OCI-LY1 (cell line): ENCODE measurements at regions not wholly inside any gene's neighbourhood (a gene's known extent, or its start where the extent isn't known, plus 50 kb on each side); places are given as distances from the start of the nearest gene placed in this dataset.

ENCODE experiments used
- H2AFZ ChIP-seq: fragments of 200-600 bp; sonication (generic), shearing (Covaris generic); 2 replicates; pipeline ENCODE4 v1.6.0; 2014; ENCODE audit warnings: antibody characterized with exemption, mild to moderate bottlenecking, low read length
- H3F3A ChIP-seq: fragments of 200-600 bp; sonication (generic), shearing (Covaris generic); 2 replicates; pipeline ENCODE4 v1.6.0; 2014; ENCODE audit warnings: mild to moderate bottlenecking, antibody characterized with exemption, low read length, moderate library complexity; ENCODE audit not compliant: insufficient read depth
- H3K27ac ChIP-seq: fragments of 200-600 bp; sonication (generic); 2 replicates; pipeline ENCODE4 v1.5.1; 2014; ENCODE audit warnings: low read length, mixed run types, mild to moderate bottlenecking, low read depth; ENCODE audit not compliant: poor library complexity, severe bottlenecking
- H3K27me3 ChIP-seq: fragments of 200-600 bp; sonication (generic); 2 replicates; pipeline ENCODE4 v1.6.0; 2014; ENCODE audit warnings: antibody characterized with exemption, mild to moderate bottlenecking, low read length, moderate library complexity; ENCODE audit not compliant: insufficient read depth
- H3K36me3 ChIP-seq: fragments of 200-600 bp; sonication (generic); 2 replicates; pipeline ENCODE4 v1.6.1; 2014; ENCODE audit warnings: mild to moderate bottlenecking, antibody characterized with exemption, low read length, moderate library complexity, mixed read lengths; ENCODE audit not compliant: insufficient read depth
- H3K4me1 ChIP-seq: fragments of 200-600 bp; sonication (generic); 2 replicates; pipeline ENCODE4 v1.5.1; 2014; ENCODE audit warnings: mild to moderate bottlenecking, low read length, moderate library complexity; ENCODE audit not compliant: insufficient read depth, severe bottlenecking
- H3K4me2 ChIP-seq: fragments of 200-600 bp; sonication (generic), shearing (Covaris generic); 2 replicates; pipeline ENCODE4 v1.6.1; 2014; ENCODE audit warnings: low read length
- H3K4me3 ChIP-seq: fragments of 200-600 bp; sonication (generic); 2 replicates; pipeline ENCODE4 v1.5.1; 2014; ENCODE audit warnings: low read length, low read depth, mild to moderate bottlenecking, mixed read lengths; ENCODE audit not compliant: poor library complexity, severe bottlenecking
- H3K79me2 ChIP-seq: fragments of 200-600 bp; shearing (Covaris generic); 2 replicates; pipeline ENCODE4 v1.6.1; 2016; ENCODE audit warnings: mixed run types, low read length, mixed read lengths; ENCODE audit not compliant: insufficient read depth
- H3K9ac ChIP-seq: fragments of 200-600 bp; sonication (generic), shearing (Covaris generic); 2 replicates; pipeline ENCODE4 v1.6.1; 2014; ENCODE audit warnings: mild to moderate bottlenecking, low read length, mixed read lengths
- H3K9me2 ChIP-seq: fragments of 200-600 bp; sonication (generic), shearing (Covaris generic); 2 replicates; pipeline ENCODE4 v1.6.1; 2014; ENCODE audit warnings: low read depth, mild to moderate bottlenecking, low read length, mixed read lengths
- H3K9me3 ChIP-seq: fragments of 200-600 bp; shearing (Covaris generic); 2 replicates; pipeline ENCODE4 v1.6.1; 2014; ENCODE audit warnings: low read length, mixed read lengths
- H4K20me1 ChIP-seq: fragments of 200-600 bp; sonication (generic), shearing (Covaris generic); 2 replicates; pipeline ENCODE4 v1.6.0; 2016; ENCODE audit warnings: mild to moderate bottlenecking, low read length; ENCODE audit not compliant: insufficient read depth
- EZH2 ChIP-seq: fragments of 200-600 bp; sonication (generic), shearing (Covaris generic); IDR thresholded peaks from 2 replicates; pipeline ENCODE4 v1.8.0; 2017; ENCODE audit warnings: borderline replicate concordance, mixed run types, mild to moderate bottlenecking, antibody characterized with exemption, low read length, moderate library complexity, mixed read lengths
- TF ChIP-seq, protein P1 (sequence below): fragments of 200-600 bp; sonication (generic), shearing (Covaris generic); IDR thresholded peaks from 2 replicates; pipeline ENCODE4 v1.5.1; 2017; ENCODE audit warnings: mild to moderate bottlenecking, antibody characterized with exemption, low read length, moderate library complexity, mixed read lengths

DNA sequence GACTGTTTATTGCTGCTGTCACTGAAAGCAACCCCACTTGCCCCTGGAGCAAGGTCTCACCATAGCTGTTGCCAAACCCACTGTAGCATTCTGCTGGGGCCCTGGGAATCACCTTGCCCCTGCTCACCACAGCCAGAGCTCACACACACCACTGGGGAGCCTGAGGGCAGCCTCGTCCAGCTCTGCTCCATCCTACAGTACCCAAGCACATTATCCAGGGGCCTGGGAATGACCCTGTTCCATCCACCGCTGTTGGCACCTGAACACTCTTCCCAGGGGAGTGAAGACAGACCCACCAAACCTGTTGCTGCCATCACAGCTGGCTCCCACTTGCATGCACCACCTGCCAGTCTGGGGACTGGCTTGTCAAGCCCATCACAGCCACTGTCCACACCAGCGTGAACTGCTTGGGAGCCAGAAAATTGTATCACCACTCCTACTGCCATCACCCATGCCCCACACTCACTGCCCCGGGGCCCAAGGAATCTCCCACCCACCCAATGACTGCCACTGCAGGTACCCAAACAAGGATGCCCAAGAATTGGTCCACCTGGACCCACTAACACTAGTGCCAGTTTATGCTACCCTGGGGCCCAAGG is 811.3 kb downstream of the KLHL13 start:
- no peak overlapping the region for H3K27ac ChIP-seq
- no peaks in the 10 kb centered on the region for H3K4me1 ChIP-seq
- H3K36me3 ChIP-seq: no peaks in the 10 kb centered on the region
- no peak overlapping the region for H3K9ac ChIP-seq
- no peak overlapping the region for H2AFZ ChIP-seq
- H3F3A ChIP-seq: no peaks in the 10 kb centered on the region
- no peak for TF ChIP-seq EZH2
- no peaks in the 10 kb centered on the region for H3K9me2 ChIP-seq
- no peaks in the 10 kb centered on the region for H3K9me3 ChIP-seq
- H4K20me1 ChIP-seq: no peaks in the 10 kb centered on the region
- no peak overlapping the region for H3K4me3 ChIP-seq
- no peaks in the 10 kb centered on the region for H3K27me3 ChIP-seq
- no peak overlapping the region for H3K4me2 ChIP-seq
- H3K79me2 ChIP-seq: no peaks in the 10 kb centered on the region

DNA sequence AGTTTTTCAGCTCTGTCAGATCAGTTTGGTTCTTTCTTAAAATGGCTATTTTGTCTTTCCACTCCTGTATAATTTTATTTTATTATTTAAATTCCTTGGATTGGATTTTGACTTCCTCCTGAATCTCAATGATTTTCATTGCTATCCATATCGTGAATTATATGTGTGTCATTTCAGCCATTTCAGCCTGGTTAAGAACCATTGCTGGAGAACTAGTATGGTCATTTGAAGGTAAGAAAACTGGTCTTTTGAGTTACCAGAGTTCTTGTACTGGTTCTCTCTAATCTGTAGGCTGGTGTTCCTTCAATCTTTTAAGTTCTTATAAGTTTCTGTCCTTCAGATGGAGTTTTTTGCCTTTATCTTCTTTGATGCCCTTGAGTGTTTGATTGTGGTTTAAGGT is 815.5 kb downstream of the KLHL13 start:
- H3K36me3 ChIP-seq: no peaks in the 10 kb centered on the region
- no peak overlapping the region for H2AFZ ChIP-seq
- no peaks in the 10 kb centered on the region for H3K9me3 ChIP-seq
- no peaks in the 10 kb centered on the region for H3K27me3 ChIP-seq
- H3K4me2 ChIP-seq: no peak overlapping the region
- no peak for TF ChIP-seq EZH2
- no peak overlapping the region for H3K9ac ChIP-seq
- no peak overlapping the region for H3K27ac ChIP-seq
- no peak overlapping the region for H3K4me3 ChIP-seq
- H3F3A ChIP-seq: no peaks in the 10 kb centered on the region
- H3K4me1 ChIP-seq: no peaks in the 10 kb centered on the region
- no peaks in the 10 kb centered on the region for H3K9me2 ChIP-seq
- H4K20me1 ChIP-seq: no peaks in the 10 kb centered on the region
- no peaks in the 10 kb centered on the region for H3K79me2 ChIP-seq

DNA sequence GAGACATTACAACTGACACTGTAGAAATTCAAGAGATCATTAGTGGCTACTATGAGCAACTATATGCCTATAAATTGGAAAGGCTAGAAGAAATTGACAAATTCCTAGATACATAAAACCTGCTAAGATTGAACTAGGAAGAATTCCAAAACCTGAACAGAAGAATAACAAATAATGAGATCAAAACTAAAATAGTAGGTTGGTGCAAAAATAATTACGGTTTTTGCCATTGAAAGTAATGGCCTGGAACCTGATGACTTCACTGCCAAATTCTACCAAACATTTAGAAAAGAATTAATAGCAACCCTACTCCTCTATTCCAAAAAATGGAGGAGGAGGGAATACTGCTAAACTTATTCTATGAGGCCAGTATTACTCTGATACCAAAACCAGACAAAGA is 824.9 kb downstream of the KLHL13 start:
- H3K4me2 ChIP-seq: no peak overlapping the region
- TF ChIP-seq, protein P1, sequence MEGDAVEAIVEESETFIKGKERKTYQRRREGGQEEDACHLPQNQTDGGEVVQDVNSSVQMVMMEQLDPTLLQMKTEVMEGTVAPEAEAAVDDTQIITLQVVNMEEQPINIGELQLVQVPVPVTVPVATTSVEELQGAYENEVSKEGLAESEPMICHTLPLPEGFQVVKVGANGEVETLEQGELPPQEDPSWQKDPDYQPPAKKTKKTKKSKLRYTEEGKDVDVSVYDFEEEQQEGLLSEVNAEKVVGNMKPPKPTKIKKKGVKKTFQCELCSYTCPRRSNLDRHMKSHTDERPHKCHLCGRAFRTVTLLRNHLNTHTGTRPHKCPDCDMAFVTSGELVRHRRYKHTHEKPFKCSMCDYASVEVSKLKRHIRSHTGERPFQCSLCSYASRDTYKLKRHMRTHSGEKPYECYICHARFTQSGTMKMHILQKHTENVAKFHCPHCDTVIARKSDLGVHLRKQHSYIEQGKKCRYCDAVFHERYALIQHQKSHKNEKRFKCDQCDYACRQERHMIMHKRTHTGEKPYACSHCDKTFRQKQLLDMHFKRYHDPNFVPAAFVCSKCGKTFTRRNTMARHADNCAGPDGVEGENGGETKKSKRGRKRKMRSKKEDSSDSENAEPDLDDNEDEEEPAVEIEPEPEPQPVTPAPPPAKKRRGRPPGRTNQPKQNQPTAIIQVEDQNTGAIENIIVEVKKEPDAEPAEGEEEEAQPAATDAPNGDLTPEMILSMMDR: no peak
- no peak for TF ChIP-seq EZH2
- H3K4me3 ChIP-seq: no peak overlapping the region

DNA sequence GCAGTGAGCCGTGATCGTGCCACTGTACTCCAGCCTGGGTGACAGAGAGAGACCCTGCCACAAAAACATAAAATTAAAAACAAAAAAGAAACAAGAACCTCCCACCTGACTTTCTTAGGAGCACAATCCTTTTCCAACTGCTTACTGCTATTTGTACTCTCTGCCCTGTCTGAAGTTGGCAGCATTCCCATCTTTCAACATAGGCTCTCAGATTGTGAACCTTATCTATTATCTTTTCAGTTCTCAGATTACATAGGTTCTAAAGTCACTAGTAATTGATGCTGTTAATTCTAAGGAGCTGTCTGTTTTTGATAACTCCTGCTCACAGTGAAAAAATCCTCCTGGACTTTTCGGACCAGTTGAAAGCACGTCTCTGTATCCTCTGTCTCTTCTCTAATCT is 812.2 kb upstream of the CT83 start:
- no peak for TF ChIP-seq EZH2
- TF ChIP-seq, protein P1: no peak
- no peaks in the 10 kb centered on the region for H4K20me1 ChIP-seq
- no peak overlapping the region for H3K27ac ChIP-seq
- no peak overlapping the region for H3K4me3 ChIP-seq
- no peaks in the 10 kb centered on the region for H3K79me2 ChIP-seq
- no peaks in the 10 kb centered on the region for H3K27me3 ChIP-seq
- no peaks in the 10 kb centered on the region for H3K36me3 ChIP-seq
- H3K4me2 ChIP-seq: no peak overlapping the region
- H3K9me2 ChIP-seq: no peaks in the 10 kb centered on the region
- no peak overlapping the region for H2AFZ ChIP-seq
- no peaks in the 10 kb centered on the region for H3F3A ChIP-seq
- H3K9me3 ChIP-seq: no peaks in the 10 kb centered on the region
- no peak overlapping the region for H3K9ac ChIP-seq
- no peaks in the 10 kb centered on the region for H3K4me1 ChIP-seq

More for the DNA sequence above, 824.9 kb downstream of the KLHL13 start:
- H3K27ac ChIP-seq: no peak overlapping the region
- H3K9me3 ChIP-seq: no peaks in the 10 kb centered on the region
- H3F3A ChIP-seq: no peaks in the 10 kb centered on the region
- H3K9me2 ChIP-seq: no peaks in the 10 kb centered on the region
- H2AFZ ChIP-seq: no peak overlapping the region
- H3K27me3 ChIP-seq: no peaks in the 10 kb centered on the region
- no peaks in the 10 kb centered on the region for H4K20me1 ChIP-seq
- H3K79me2 ChIP-seq: no peaks in the 10 kb centered on the region
- H3K9ac ChIP-seq: no peak overlapping the region
- H3K36me3 ChIP-seq: no peaks in the 10 kb centered on the region
- H3K4me1 ChIP-seq: no peaks in the 10 kb centered on the region
